Hepatocyte (in vitro differentiated cells): ENCODE measurements at regions not wholly inside any gene's neighbourhood (a gene's known extent, or its start where the extent isn't known, plus 50 kb on each side); places are given as distances from the start of the nearest gene placed in this dataset.

ENCODE experiments used
- EZH2 ChIP-seq: fragments of 200-600 bp; sonication (generic); IDR thresholded peaks from 2 replicates; pipeline ENCODE4 v1.6.1; 2016; ENCODE audit warnings: antibody characterized with exemption, mild to moderate bottlenecking, borderline replicate concordance
- TF ChIP-seq, protein P1 (sequence below): fragments of 200-600 bp; sonication (generic); IDR thresholded peaks from 2 replicates; pipeline ENCODE4 v1.5.1; 2016; ENCODE audit warnings: antibody characterized with exemption, mild to moderate bottlenecking; ENCODE audit not compliant: poor library complexity

DNA sequence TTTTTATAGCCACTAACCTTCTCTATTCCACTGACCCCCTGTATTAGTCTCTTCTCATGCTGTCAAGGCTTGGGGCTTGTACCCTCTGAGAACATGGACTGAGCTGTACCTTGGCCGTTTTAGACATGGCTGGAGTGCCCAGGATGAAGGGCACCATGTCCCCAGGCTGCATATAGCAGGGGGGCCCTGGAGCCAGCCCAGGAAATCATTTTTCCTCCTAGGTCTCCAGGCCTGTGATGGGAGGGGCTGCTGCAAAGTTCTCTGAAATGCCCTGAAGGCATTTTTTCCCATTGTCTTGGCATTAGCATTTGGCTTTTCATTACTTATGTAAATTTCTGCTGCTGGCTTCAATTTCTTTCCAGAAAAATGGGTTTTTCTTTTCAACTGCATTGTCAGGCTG, 119.5 kb downstream of the NTMT2 start:
- no peak for TF ChIP-seq EZH2
- TF ChIP-seq, protein P1, sequence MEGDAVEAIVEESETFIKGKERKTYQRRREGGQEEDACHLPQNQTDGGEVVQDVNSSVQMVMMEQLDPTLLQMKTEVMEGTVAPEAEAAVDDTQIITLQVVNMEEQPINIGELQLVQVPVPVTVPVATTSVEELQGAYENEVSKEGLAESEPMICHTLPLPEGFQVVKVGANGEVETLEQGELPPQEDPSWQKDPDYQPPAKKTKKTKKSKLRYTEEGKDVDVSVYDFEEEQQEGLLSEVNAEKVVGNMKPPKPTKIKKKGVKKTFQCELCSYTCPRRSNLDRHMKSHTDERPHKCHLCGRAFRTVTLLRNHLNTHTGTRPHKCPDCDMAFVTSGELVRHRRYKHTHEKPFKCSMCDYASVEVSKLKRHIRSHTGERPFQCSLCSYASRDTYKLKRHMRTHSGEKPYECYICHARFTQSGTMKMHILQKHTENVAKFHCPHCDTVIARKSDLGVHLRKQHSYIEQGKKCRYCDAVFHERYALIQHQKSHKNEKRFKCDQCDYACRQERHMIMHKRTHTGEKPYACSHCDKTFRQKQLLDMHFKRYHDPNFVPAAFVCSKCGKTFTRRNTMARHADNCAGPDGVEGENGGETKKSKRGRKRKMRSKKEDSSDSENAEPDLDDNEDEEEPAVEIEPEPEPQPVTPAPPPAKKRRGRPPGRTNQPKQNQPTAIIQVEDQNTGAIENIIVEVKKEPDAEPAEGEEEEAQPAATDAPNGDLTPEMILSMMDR: no peak
